HG02610 (cell line): ENCODE measurements at regions not wholly inside any gene's neighbourhood (a gene's known extent, or its start where the extent isn't known, plus 50 kb on each side); places are given as distances from the start of the nearest gene placed in this dataset.

Experiments used
- ATAC-seq: cut with Tn5 transposase; IDR thresholded peaks from one replicate; pipeline ENCODE4 v1.9.1; 2021; ENCODE audit warnings: mild to moderate bottlenecking, moderate library complexity; ENCODE audit not compliant: unreplicated experiment

DNA sequence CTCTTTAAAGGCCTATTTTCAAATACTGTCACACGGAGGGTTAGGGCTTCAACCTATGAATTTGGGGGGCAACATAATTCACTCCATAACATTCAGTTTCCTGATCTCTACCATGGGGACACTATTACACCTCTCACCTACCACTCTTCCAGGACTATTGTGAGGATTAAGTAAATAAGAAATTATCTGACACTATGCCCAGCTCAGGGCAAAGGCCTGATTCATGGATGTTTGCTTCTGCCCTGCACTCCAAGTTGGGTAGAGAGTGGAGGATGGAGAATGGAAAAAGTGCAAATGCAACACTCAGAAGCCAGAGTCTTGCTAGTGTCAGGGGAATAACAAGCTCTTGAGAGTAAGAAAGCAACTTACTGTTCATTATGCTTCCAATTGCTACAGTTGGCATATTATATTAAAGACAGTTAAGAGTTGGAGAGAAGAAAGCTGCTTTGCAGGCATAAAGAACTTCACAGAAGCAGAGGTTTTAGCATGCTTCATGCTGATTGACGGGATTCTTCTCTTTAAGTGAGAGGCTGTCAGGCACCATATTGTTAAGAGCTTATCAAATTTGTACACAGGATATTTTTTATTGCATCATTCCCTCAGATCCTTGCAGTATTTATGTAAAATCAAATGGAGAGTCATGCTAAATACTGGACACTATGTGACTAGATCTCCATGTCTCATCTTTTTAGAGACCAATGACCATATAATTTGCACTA is 375.3 kb downstream of the VPS13C start:
- ATAC-seq: no peak

DNA sequence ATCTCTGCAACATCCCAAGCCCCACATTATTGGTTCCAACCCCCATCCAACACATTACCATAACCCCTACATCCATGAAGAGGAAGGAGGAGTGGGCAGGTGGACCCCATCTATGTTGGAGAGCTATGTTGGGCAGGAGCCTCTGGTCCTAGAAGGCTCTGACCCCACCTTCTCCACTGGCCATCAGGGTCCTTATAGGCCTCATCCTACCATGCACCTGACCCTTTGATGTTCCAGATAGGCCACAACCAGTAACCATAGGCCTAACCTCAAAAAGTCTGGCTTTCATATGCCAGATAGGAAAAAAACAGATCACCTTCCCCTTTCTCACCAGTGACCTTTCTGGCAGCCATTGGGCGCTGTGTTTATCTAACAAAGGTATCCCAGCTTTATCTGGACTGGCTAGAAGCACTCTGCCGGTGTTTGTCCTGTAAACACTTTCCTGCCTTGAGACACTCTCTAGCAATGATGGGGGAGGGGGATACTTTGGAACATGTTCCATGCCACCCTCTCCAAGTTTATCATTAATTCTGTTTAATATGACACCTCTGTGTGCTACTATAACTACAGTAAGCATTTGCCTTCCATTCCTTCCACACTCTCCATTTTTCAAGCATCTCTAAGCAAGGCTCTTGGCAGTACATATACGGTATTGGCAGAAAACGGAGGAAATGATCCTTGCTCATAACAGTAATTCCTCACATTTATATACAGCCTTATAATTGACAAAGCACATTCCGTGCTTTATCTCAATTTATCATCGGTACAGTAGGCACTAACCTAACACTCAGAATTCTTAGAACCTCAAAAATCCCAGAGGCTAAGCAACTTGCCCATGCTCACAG is 377.1 kb downstream of the VPS13C start:
- ATAC-seq: no peak

DNA sequence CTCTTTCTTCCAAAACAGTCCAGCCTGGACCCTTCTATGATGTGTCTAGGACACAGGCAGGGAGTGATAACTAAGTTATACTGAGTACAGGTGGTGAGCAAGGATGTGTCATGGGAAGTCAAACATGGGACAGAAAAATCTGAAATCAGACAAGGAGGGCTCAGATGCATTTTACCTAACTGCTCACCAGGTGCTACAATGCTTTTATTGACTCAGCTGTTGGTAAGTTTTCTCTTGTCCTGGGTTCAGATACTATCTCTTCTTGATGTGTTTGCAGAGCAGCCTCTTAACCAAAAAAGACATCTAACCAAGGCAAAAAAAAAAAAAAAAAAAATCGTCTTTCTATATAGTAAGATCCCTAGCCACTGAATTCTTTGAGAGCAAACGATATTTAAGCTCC is 378.6 kb downstream of the VPS13C start:
- no peak for ATAC-seq

DNA sequence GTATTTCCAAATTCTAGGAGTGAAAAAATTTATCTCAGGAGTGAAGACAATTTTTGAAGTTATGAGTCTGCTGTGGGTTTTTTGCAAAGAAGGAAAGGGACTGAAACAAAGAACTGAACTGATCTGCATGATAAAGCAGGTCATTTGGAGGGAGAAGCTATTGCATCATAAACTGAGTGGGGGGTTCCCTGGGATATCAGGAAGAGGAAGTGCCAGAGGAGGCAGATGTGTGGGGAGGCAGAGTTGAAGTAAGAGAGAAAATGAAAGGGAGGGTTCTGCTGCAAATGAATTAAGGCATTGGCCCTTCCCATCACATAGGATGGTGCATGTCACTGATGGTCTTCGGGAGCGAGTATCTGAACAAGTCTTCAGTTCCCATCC is 379.2 kb downstream of the VPS13C start:
- ATAC-seq: no peak

DNA sequence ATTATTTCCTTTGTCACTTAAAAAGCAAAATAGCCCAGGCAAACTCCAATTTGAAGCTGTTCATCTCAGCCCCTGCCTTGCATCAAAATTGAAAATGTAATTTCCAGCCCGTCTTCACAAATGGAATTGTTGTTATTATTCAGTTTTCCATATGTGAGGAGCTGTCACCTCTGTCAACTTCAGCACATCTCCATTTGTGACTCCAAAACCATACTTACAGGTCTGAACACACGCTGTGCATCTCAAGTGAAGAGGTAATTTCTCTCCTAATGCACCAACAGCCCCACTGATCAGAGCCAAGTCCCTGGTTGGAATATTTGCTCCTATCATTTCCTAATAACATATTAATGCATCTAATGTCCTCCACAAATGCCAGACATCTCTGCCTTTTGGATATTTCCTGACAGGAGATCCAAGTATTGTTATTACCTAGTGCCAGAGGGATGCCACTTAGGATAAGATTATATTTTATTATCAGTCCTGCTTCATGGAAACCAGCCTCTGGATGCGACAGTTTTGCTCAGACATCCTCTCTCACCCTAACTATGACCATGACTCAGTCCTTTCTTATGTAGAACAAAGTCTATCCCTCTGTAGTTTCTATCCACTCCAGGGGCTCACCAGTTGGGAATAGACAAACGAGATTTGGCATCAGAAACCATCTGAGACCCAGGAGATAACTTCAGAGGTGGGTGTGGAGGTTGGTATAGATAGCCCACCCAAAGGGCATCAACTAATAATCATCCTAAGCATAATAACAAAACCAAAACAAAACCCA is 379.8 kb downstream of the VPS13C start:
- no peak for ATAC-seq

DNA sequence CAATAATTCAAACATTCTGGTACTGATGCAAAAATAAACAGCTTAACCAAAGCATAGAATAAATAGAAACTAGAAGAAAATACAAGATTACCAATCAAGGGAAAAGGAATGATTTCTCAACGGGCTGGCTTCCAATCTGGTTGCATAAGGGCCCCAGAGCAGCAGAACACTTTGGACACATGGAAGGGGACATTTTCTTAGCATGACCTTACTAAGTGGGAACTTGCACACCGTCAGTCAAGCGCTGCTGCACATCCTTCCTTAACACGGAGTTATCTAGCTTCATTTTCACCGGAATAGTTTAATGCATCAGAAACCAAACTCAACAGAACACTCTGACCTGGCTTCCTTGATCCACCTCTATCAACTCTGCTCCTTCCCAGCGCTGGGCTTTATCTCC is 388.5 kb downstream of the VPS13C start:
- ATAC-seq: no peak

DNA sequence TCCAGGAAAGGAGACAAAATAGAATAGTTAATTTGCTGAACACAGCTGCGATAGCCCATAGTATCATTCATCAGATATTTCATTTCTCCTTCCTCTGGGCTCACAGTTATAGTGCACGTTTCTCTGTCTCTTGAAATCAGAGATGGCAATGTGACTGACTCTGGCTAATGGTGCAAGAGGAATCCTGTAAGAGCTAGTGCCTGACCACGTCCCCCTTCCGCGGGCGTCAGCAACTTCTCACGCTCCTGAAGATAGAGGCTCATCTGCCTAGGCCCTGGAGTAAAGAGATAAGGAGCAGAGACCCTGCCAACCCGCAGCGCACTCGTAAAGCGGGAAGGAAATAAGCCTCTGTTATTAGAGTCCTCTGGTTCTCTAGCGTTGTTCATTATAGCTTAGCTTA is 391.8 kb downstream of the VPS13C start:
- no peak for ATAC-seq

DNA sequence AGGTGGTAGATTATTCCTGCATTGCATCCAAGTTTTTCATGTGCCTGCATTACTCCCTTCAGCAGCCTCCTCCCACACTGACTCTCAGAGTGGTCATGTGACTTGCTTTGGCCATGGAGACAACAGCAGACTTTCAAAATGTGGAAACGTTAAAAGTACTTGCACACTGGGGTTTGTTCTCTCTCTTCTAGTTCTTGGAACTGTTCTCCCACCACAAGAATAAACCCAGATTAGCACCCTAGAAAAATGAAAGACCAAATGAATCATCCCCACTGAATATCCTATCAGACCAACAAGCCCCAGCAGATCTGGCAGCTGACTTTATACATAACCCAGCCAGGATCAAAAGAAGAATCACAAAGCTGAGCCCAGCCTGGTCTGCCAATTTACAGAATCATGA is 398.5 kb downstream of the VPS13C start:
- ATAC-seq: no peak

DNA sequence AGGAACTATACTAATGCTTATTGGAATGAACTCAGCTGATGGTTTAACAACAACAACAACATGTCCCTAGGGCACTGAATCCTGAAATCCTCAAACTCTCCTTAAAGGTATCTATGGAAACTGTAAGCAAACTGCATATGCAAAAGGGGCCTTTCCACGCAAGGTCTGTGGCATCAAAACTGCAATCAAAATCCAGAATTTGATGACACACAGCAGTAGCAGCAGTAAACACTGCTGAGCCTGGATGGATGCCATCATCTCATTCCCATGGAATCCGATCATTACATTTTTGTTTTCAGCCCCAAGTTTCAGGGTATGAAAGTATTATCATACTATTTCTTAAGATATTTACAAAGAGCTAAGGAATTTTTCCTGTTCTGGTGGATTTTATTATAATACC is 399.7 kb downstream of the VPS13C start:
- no peak for ATAC-seq

DNA sequence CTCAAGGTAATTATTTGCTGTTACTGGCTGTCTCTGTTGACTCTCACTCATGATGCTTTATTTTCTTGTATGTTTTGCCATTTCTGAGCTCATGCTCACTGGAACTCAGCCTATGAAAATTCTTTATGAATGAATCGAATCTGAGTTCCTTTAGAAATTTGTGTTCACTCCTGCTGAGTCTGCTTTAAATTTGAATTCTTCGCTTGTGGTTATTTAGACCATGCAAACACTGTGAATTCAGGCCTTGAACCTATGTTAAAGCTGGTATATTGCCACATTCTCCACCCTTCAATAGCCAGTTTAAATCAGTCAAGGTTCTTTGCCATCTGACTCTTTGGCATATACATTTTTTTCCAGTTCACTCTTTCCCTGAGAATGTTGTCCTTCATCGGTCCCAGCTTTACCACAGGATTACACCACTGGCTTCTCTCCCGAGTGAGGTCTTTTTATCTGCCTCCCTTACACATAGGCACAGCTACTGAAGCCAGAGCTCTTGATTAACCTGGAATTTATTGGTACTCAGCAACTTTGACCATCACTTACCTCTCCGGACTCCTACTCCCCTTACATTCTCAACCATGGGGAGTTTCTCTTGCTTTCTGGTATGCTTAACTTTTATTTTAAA is 400.6 kb downstream of the VPS13C start:
- ATAC-seq: no peak

DNA sequence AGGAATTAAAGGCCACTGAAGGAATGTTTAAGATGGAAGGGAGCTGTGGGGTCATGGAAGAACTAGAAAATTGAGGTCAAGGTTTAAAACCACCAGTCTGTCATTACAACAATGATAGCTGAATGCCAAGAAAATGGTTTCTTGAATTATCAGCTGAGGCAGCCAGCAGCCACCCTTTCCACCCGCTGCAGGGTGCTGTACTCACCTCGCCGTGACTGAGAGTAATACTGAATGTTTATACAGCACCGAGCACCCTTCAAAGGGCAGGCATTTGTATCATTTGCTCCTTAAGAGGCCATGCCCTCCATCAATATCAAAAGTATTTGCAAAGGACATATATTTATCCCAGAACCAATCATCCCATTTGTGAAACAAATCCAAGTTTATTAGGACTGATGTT is 402.8 kb downstream of the VPS13C start:
- ATAC-seq: no peak

DNA sequence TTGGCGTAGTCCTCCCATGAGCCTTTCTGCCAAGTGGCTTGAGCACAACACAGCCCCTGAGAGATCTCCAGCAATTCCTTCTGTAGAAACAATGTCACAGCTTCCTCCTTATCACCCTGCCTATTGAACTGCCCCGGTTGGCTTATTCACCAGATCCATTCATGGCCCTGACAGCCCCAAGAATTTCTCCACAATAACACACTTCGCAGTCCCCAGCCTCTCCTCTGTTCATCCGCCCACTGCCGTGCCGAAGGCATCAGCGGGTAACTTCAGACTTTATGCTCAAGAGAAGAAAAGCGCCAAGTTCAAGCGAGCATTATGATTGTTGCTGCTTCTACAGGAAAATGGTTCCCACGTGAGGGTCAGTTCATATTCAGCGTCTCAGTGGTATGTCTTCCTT is 403.9 kb downstream of the VPS13C start:
- ATAC-seq: no peak

DNA sequence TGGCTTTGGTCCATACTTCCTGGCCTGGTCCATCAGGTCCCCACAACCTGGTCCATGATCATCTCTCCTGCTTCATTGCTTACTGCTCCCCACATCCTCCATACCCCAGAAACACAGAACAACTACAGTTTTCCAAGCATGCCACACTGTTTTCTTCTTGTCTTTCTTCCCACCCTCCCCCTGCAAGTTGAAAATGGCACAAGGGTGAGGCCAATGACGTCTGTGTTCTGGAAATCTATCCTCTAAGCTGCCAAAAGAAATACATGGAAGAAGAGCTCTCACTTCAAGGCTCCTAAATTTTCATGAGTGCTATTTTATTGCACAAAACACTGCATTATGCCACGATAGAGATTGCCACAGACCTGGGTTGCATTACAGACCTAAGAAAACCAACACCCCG is 404.4 kb downstream of the VPS13C start:
- ATAC-seq: no peak

DNA sequence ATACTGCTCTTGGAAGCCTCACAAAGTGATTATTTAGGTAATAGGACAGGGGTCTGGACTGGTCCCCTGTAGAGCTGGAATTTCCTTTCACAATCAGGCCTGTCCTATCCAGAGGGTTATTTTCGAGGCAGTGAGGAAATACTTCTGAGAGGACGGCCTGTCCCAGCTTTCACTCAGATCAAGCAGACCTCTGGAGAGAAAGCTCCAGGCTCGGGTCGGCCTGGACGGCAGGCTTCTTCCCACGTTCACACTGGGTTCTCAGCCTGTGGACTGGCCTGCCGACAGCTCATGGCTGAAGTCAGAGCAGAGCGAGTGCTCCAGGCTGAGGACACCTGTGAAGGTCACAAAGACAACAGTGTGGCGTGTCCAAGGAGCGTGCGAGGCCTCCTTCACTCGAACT is 405.3 kb downstream of the VPS13C start:
- ATAC-seq: no peak

DNA sequence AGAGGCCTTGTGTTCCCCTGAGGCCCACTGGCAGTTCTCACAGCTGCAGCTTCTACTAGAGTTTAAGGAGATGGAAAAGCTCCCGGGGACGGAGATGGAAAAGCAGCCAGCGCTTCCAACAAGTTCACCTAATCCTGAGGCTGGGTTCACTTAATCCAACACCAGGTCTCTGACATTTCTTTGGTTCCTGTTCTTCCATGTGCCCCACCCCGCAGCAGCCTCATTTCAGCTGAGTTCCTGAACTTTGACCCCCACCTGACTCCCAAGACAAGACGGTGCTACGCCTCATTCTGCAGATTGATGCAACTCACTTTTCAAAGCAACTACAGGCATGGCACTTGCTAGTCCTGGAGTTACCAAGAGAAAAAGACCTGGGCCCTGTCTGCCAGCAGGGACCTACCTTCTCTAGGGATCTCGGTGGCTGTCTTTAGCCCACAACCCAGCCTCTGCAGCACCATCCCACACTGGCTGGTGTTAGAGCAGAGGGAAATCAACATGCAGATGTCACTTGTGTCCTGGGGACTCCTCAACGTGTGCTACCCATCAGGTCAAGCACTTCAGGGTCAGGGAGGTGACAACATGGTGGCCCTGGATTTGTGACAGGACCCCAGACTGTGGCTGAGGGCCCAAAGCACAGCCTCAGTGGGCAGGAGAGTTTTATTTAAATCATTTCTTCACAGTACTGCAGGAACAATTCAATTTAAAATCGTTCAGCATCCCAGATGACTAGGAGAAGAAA is 406.1 kb downstream of the VPS13C start:
- no peak for ATAC-seq

DNA sequence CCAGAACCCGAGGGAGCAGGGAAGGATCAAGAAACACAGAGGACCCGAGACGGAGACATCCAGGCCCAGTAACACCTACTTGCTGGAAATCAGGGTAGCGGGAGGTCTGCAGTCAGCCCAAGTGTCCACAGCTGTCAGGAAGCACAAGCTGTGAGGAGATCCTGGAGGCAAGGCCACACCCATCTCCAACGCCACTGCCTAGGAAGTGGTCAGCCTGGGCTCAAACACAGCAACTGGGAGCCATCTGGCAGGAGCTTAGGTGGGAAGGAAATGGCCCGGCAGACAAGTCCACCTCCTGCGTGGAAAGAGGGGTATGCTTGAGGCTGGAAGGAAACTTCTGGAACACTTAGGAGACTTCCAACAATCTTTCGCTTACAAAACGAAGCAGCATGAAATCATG is 407.1 kb downstream of the VPS13C start:
- ATAC-seq: no peak

DNA sequence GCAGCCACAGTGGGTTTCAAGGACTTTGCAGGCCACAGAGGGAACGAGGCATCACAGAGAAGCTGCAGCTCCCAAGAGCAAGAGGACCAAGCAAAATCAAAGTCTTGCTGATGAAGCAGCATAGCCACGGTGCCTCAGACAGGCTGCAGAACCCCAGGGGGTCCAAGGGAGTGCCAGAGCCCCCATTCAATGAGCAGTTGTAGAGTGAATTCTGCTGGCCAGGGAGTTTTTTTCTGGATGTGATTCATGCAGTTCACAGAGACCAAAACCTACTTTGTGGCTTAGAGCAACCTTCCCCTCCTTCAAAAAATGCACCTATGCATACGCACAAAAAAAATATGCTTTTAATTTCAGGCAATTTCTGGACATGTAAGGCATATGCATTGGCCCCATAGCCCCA is 409.0 kb downstream of the VPS13C start:
- no peak for ATAC-seq

DNA sequence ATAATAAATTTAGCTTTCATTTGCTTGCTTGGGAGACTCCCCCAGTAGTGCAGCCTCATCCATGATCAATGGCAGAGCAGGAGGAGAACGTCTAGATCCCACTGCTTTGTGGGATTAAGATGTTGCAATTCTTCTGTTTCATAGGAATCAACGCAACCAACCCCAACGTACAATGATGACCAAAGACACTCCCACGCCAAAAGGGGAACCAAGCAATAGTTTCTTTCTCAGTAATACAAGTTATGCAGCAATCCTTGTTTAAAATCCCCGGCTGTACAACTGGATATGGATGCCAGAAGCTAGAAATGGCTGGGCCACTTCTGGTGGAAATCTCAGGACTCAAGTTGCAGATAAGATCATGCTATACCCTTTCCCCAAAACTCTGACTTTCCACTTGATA is 411.2 kb downstream of the VPS13C start:
- ATAC-seq: no peak

DNA sequence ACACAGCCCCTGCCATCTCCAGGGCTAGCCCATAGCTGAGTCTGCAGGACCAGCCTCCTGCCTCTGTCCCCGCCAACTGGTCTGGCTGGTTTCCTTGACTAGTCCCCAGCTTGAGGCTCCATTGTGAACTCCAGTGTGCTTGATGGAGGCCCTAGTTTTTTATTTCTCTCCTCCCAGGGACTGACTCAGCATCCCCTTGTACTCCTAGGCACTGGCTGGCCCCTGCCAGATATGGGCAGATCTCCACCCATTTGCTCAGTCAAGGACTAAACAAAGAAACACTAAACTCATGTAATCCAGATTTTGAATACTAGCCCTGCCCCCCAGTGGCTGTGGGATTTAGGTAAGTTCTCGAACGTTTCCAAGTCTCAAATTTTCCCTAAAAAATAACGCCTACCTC is 415.4 kb upstream of the RORA start:
- no peak for ATAC-seq

DNA sequence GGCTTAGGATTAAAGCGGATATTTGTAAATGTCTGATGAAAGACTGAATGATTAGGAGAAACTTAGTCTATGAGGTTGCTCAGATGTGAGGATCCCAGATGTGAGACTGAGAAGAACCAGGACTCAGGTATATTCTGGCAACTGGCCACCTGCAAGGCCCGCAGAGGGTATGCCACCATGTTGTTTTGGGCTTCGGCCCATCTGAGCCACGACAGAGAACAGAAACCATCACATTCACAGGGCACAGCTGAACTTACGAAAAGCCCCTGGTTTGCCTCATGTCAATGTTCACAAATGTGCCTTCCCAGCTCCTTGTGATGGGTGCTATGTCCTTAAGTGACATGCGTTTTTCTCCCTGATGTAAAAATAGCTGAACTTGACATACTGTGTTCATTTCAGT is 412.5 kb upstream of the RORA start:
- ATAC-seq: no peak

DNA sequence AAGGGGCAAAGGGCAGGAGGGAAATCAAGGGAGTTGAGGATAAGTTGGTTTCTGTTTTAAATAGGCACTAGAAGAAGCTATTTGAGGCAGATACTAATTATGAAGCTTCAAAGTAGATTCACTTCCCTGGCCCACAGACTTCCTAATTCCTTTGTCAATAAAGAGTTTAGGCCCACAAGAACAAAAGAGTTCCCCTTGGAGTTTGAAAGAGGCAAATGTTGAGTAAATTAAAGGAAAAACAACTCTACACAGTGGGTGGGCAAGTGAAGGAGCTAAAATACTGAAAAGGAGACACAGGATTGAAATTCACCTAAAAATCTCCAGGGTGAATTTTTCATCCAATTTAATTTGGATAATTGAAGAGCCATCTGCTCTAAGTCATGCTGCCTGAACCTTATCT is 411.7 kb upstream of the RORA start:
- ATAC-seq: no peak
